Parathyroid adenoma (tissue), 2 donors: ENCODE measurements at regions not wholly inside any gene's neighbourhood (a gene's known extent, or its start where the extent isn't known, plus 50 kb on each side); places are given as distances from the start of the nearest gene placed in this dataset.
A peak's percentile ranks its signal among the peaks of the same experiment; 100 is the strongest.

Source experiments
- H2AFZ ChIP-seq: fragments of 300-600 bp; sonication (generic); one replicate; pipeline ENCODE4 v1.7.0; 2017; ENCODE audit warnings: antibody characterized with exemption, mild to moderate bottlenecking
- H3K27ac ChIP-seq: fragments of 300-600 bp; sonication (generic); one replicate; pipeline ENCODE4 v1.7.0; 2017
- H3K27me3 ChIP-seq: fragments of 300-600 bp; sonication (generic); one replicate; pipeline ENCODE4 v1.7.0; 2017; ENCODE audit warnings: low read length; ENCODE audit not compliant: control insufficient read depth, insufficient read depth
- H3K36me3 ChIP-seq: fragments of 300-600 bp; sonication (generic); one replicate; pipeline ENCODE4 v1.7.0; 2017; ENCODE audit warnings: low read length; ENCODE audit not compliant: control insufficient read depth, insufficient read depth
- H3K4me1 ChIP-seq: fragments of 300-600 bp; sonication (generic); one replicate; pipeline ENCODE4 v1.7.0; 2017; ENCODE audit warnings: control low read depth
- H3K4me2 ChIP-seq: fragments of 300-600 bp; sonication (generic); one replicate; pipeline ENCODE4 v1.7.0; 2017; ENCODE audit warnings: low read length
- H3K4me3 ChIP-seq: fragments of 300-600 bp; sonication (generic); one replicate; pipeline ENCODE4 v1.7.0; 2017; ENCODE audit warnings: low read depth, low read length
- H3K79me2 ChIP-seq: fragments of 300-600 bp; sonication (generic); one replicate; pipeline ENCODE4 v1.7.0; 2017; ENCODE audit warnings: control low read depth
- H3K9ac ChIP-seq: fragments of 300-600 bp; sonication (generic); one replicate; pipeline ENCODE4 v1.7.0; 2017; ENCODE audit warnings: mild to moderate bottlenecking
- H3K9me3 ChIP-seq: fragments of 300-600 bp; sonication (generic); one replicate; pipeline ENCODE4 v1.7.0; 2017; ENCODE audit warnings: low read length; ENCODE audit not compliant: control insufficient read depth
- CTCF ChIP-seq: fragments of 300-600 bp; sonication (generic); IDR thresholded peaks from one replicate; pipeline ENCODE4 v1.7.0; 2017; ENCODE audit warnings: antibody characterized with exemption, mild to moderate bottlenecking
- donor health status: primary hyperparathyroidism.

- H3K4me2 ChIP-seq, result no peak overlapping the region
- TF ChIP-seq CTCF, result no peak
- no peak overlapping the region for H3K9ac ChIP-seq
- H3K79me2 ChIP-seq, result no peaks in the 10 kb centered on the region
- no peak overlapping the region for H3K27ac ChIP-seq
- no peaks in the 10 kb centered on the region for H3K27me3 ChIP-seq
- no peak overlapping the region for H3K4me3 ChIP-seq
- H3K9me3 ChIP-seq, result no peaks in the 10 kb centered on the region
- no peak overlapping the region for H2AFZ ChIP-seq
- no peaks in the 10 kb centered on the region for H3K4me1 ChIP-seq
- H3K36me3 ChIP-seq, result no peaks in the 10 kb centered on the region
Measured at GRCh38 chr2:121903037-121903689, 147.7 kb downstream of the TSN start.

GRCh38 chr2:121904656-121905055, 149.2 kb downstream of the TSN start:
- Histone ChIP-seq H3K9me3 (no peaks in the 10 kb centered on the region), H3K4me2 (no peak overlapping the region), H3K27ac (no peak overlapping the region), H3K36me3 (no peaks in the 10 kb centered on the region), H3K9ac (no peak overlapping the region), H2AFZ (no peak overlapping the region), H3K27me3 (no peaks in the 10 kb centered on the region), H3K4me1 (no peaks in the 10 kb centered on the region), H3K79me2 (no peaks in the 10 kb centered on the region), H3K4me3 (no peak overlapping the region)
- no peak for TF ChIP-seq CTCF

GRCh38 chr2:121905201-121905600, 149.8 kb downstream of the TSN start:
- H3K36me3 ChIP-seq, result no peaks in the 10 kb centered on the region
- H3K4me3 ChIP-seq, result no peak overlapping the region
- TF ChIP-seq CTCF, result no peak
- no peaks in the 10 kb centered on the region for H3K4me1 ChIP-seq
- no peaks in the 10 kb centered on the region for H3K27me3 ChIP-seq
- no peak overlapping the region for H3K27ac ChIP-seq
- H3K4me2 ChIP-seq, result no peak overlapping the region
- no peaks in the 10 kb centered on the region for H3K79me2 ChIP-seq
- H3K9ac ChIP-seq, result no peak overlapping the region
- no peaks in the 10 kb centered on the region for H3K9me3 ChIP-seq
- no peak overlapping the region for H2AFZ ChIP-seq

GRCh38 chr2:121906170-121906569, 150.7 kb downstream of the TSN start:
- H3K4me1 ChIP-seq, result no peaks in the 10 kb centered on the region
- H2AFZ ChIP-seq, result no peak overlapping the region
- no peaks in the 10 kb centered on the region for H3K36me3 ChIP-seq
- H3K27me3 ChIP-seq, result no peaks in the 10 kb centered on the region
- no peaks in the 10 kb centered on the region for H3K9me3 ChIP-seq
- H3K4me3 ChIP-seq, result no peak overlapping the region
- H3K79me2 ChIP-seq, result no peaks in the 10 kb centered on the region
- no peak for TF ChIP-seq CTCF
- no peak overlapping the region for H3K9ac ChIP-seq
- no peak overlapping the region for H3K4me2 ChIP-seq
- no peak overlapping the region for H3K27ac ChIP-seq

GRCh38 chr2:121907928-121908327, 152.5 kb downstream of the TSN start:
- H3K27me3 ChIP-seq, result no peaks in the 10 kb centered on the region
- H3K4me3 ChIP-seq, result no peak overlapping the region
- no peaks in the 10 kb centered on the region for H3K4me1 ChIP-seq
- H3K79me2 ChIP-seq, result no peaks in the 10 kb centered on the region
- H3K9ac ChIP-seq, result no peak overlapping the region
- H3K4me2 ChIP-seq, result no peak overlapping the region
- no peak for TF ChIP-seq CTCF
- H3K27ac ChIP-seq, result no peak overlapping the region
- H3K9me3 ChIP-seq, result no peaks in the 10 kb centered on the region
- H2AFZ ChIP-seq, result peak overlapping the region; percentile 22
- no peaks in the 10 kb centered on the region for H3K36me3 ChIP-seq
